Activated CD4-positive, alpha-beta T cell treated with anti-CD3 and anti-CD28 coated beads, Interleukin-2, amount 10 ng/mL, durations not matched to agents 24 days and 14 days (primary cell): ENCODE measurements at regions not wholly inside any gene's neighbourhood (a gene's known extent, or its start where the extent isn't known, plus 50 kb on each side); places are given as distances from the start of the nearest gene placed in this dataset.
"Not testable (repeated sequence)": the region's sequence is repeated elsewhere in the genome, so short reads cannot be mapped to it uniquely, and the experiment has no call there.

Source experiments
- DNase-seq: peaks from one replicate; pipeline ENCODE4 v3.0.0; 2022
- H3K27ac Mint-ChIP-seq: one replicate; pipeline ENCODE4 v1.8.0; 2022; ENCODE audit warnings: mild to moderate bottlenecking, mixed read lengths
- H3K27me3 Mint-ChIP-seq: one replicate; pipeline ENCODE4 v1.8.0; 2022; ENCODE audit warnings: mixed read lengths
- H3K36me3 Mint-ChIP-seq: one replicate; pipeline ENCODE4 v1.8.0; 2022; ENCODE audit warnings: low read depth, mild to moderate bottlenecking, mixed read lengths
- H3K4me1 Mint-ChIP-seq: one replicate; pipeline ENCODE4 v1.8.0; 2021; ENCODE audit warnings: mixed read lengths
- H3K4me3 Mint-ChIP-seq: one replicate; pipeline ENCODE4 v1.8.0; 2022; ENCODE audit warnings: mild to moderate bottlenecking, moderate library complexity, mixed read lengths
- H3K9me3 Mint-ChIP-seq: one replicate; pipeline ENCODE4 v1.8.0; 2021; ENCODE audit warnings: mixed read lengths
- intact Hi-C: fragments of 100-400 bp; cut with micrococcal nuclease; formaldehyde crosslinking; loops from one replicate; pipeline ENCODE4 v1.15.1; 2023

- H3K9me3 Mint-ChIP-seq: no peaks in the 10 kb centered on the region
- no peaks in the 10 kb centered on the region for H3K27me3 Mint-ChIP-seq
- intact Hi-C loops: no loop called here
- DNase-seq: no peak
- no peak overlapping the region for H3K4me3 Mint-ChIP-seq
- H3K4me1 Mint-ChIP-seq: no peaks in the 10 kb centered on the region
- H3K27ac Mint-ChIP-seq: no peak overlapping the region
- no peaks in the 10 kb centered on the region for H3K36me3 Mint-ChIP-seq
These were observed 165.4 kb downstream of the MYCN start for GRCh38 chr2:16105669-16106281.

- no peaks in the 10 kb centered on the region for H3K36me3 Mint-ChIP-seq
- H3K4me1 Mint-ChIP-seq: no peaks in the 10 kb centered on the region
- no peak overlapping the region for H3K4me3 Mint-ChIP-seq
- H3K9me3 Mint-ChIP-seq: no peaks in the 10 kb centered on the region
- no peak overlapping the region for H3K27ac Mint-ChIP-seq
- H3K27me3 Mint-ChIP-seq: no peaks in the 10 kb centered on the region
- intact Hi-C loops: no loop called here
- no peak for DNase-seq
These were observed 164.8 kb downstream of the MYCN start for GRCh38 chr2:16104949-16105668.

GRCh38 chr2:16104315-16104948 lies 164.1 kb downstream of the MYCN start:
- Mint-ChIP-seq H3K27me3 (no peaks in the 10 kb centered on the region), H3K27ac (no peak overlapping the region), H3K4me3 (no peak overlapping the region), H3K4me1 (no peaks in the 10 kb centered on the region), H3K9me3 (no peaks in the 10 kb centered on the region), H3K36me3 (no peaks in the 10 kb centered on the region)
- intact Hi-C loops: no loop called here
- no peak for DNase-seq

- H3K9me3 Mint-ChIP-seq: no peaks in the 10 kb centered on the region
- H3K27me3 Mint-ChIP-seq: no peaks in the 10 kb centered on the region
- H3K27ac Mint-ChIP-seq: no peak overlapping the region
- H3K4me3 Mint-ChIP-seq: no peak overlapping the region
- DNase-seq: no peak
- no peaks in the 10 kb centered on the region for H3K4me1 Mint-ChIP-seq
- no peaks in the 10 kb centered on the region for H3K36me3 Mint-ChIP-seq
- intact Hi-C loops: no loop called here
These were observed 163.4 kb downstream of the MYCN start for GRCh38 chr2:16103614-16104314.

- H3K36me3 Mint-ChIP-seq: no peaks in the 10 kb centered on the region
- H3K9me3 Mint-ChIP-seq: no peaks in the 10 kb centered on the region
- H3K4me1 Mint-ChIP-seq: no peaks in the 10 kb centered on the region
- H3K27ac Mint-ChIP-seq: no peak overlapping the region
- DNase-seq: no peak
- intact Hi-C loops: no loop called here
- no peak overlapping the region for H3K4me3 Mint-ChIP-seq
- no peaks in the 10 kb centered on the region for H3K27me3 Mint-ChIP-seq
These were observed 162.6 kb downstream of the MYCN start for GRCh38 chr2:16102976-16103380.

- no peak overlapping the region for H3K4me3 Mint-ChIP-seq
- H3K9me3 Mint-ChIP-seq: no peaks in the 10 kb centered on the region
- intact Hi-C loops: no loop called here
- no peaks in the 10 kb centered on the region for H3K27me3 Mint-ChIP-seq
- no peaks in the 10 kb centered on the region for H3K36me3 Mint-ChIP-seq
- DNase-seq: no peak
- no peak overlapping the region for H3K27ac Mint-ChIP-seq
- no peaks in the 10 kb centered on the region for H3K4me1 Mint-ChIP-seq
These were observed 162.1 kb downstream of the MYCN start for GRCh38 chr2:16102358-16102975.

- Mint-ChIP-seq H3K9me3 (no peaks in the 10 kb centered on the region), H3K27me3 (no peaks in the 10 kb centered on the region), H3K27ac (no peak overlapping the region), H3K36me3 (no peaks in the 10 kb centered on the region), H3K4me1 (no peaks in the 10 kb centered on the region), H3K4me3 (no peak overlapping the region)
- no peak for DNase-seq
- intact Hi-C loops: no loop called here
These were observed 160.8 kb downstream of the MYCN start for GRCh38 chr2:16101196-16101595.

- no peaks in the 10 kb centered on the region for H3K4me1 Mint-ChIP-seq
- H3K27me3 Mint-ChIP-seq: no peaks in the 10 kb centered on the region
- H3K36me3 Mint-ChIP-seq: no peaks in the 10 kb centered on the region
- no peak overlapping the region for H3K4me3 Mint-ChIP-seq
- intact Hi-C loops: no loop called here
- no peak overlapping the region for H3K27ac Mint-ChIP-seq
- DNase-seq: no peak
- no peaks in the 10 kb centered on the region for H3K9me3 Mint-ChIP-seq
These were observed 159.7 kb downstream of the MYCN start for GRCh38 chr2:16100006-16100405.

- Mint-ChIP-seq H3K4me1 (no peaks in the 10 kb centered on the region), H3K4me3 (no peak overlapping the region), H3K9me3 (no peaks in the 10 kb centered on the region), H3K27me3 (no peaks in the 10 kb centered on the region), H3K27ac (no peak overlapping the region), H3K36me3 (no peaks in the 10 kb centered on the region)
- intact Hi-C loops: no loop called here
- no peak for DNase-seq
These were observed 159.0 kb downstream of the MYCN start for GRCh38 chr2:16099326-16099725.

- H3K27ac Mint-ChIP-seq: no peak overlapping the region
- intact Hi-C loops: no loop called here
- DNase-seq: no peak
- no peaks in the 10 kb centered on the region for H3K36me3 Mint-ChIP-seq
- H3K4me1 Mint-ChIP-seq: no peaks in the 10 kb centered on the region
- no peak overlapping the region for H3K4me3 Mint-ChIP-seq
- H3K9me3 Mint-ChIP-seq: no peaks in the 10 kb centered on the region
- no peaks in the 10 kb centered on the region for H3K27me3 Mint-ChIP-seq
These were observed 156.6 kb downstream of the MYCN start for GRCh38 chr2:16096962-16097361.

GRCh38 chr2:16095483-16095882 lies 155.1 kb downstream of the MYCN start:
- H3K27me3 Mint-ChIP-seq, DNase-seq, intact Hi-C loops, H3K27ac Mint-ChIP-seq, H3K36me3 Mint-ChIP-seq, H3K9me3 Mint-ChIP-seq, H3K4me3 Mint-ChIP-seq, H3K4me1 Mint-ChIP-seq: not testable (repeated sequence)

GRCh38 chr2:16094811-16095210 lies 154.5 kb downstream of the MYCN start:
- H3K4me3 Mint-ChIP-seq: no peak overlapping the region

GRCh38 chr2:16093639-16094529 lies 153.5 kb downstream of the MYCN start:
- no peaks in the 10 kb centered on the region for H3K36me3 Mint-ChIP-seq
- H3K27me3 Mint-ChIP-seq: no peaks in the 10 kb centered on the region
- intact Hi-C loops: no loop called here
- DNase-seq: no peak
- no peaks in the 10 kb centered on the region for H3K9me3 Mint-ChIP-seq
- H3K4me1 Mint-ChIP-seq: no peaks in the 10 kb centered on the region
- H3K4me3 Mint-ChIP-seq: no peak overlapping the region
- H3K27ac Mint-ChIP-seq: no peak overlapping the region

More at GRCh38 chr2:16094811-16095210, 154.5 kb downstream of the MYCN start:
- intact Hi-C loops: no loop called here
- Mint-ChIP-seq H3K27me3 (no peaks in the 10 kb centered on the region), H3K4me1 (no peaks in the 10 kb centered on the region), H3K27ac (no peak overlapping the region), H3K36me3 (no peaks in the 10 kb centered on the region), H3K9me3 (no peaks in the 10 kb centered on the region)
- DNase-seq: no peak
